ENCODE measurements at regions not wholly inside any gene's neighbourhood (a gene's known extent, or its start where the extent isn't known, plus 50 kb on each side); places are given as distances from the start of the nearest gene placed in this dataset.

DNA sequence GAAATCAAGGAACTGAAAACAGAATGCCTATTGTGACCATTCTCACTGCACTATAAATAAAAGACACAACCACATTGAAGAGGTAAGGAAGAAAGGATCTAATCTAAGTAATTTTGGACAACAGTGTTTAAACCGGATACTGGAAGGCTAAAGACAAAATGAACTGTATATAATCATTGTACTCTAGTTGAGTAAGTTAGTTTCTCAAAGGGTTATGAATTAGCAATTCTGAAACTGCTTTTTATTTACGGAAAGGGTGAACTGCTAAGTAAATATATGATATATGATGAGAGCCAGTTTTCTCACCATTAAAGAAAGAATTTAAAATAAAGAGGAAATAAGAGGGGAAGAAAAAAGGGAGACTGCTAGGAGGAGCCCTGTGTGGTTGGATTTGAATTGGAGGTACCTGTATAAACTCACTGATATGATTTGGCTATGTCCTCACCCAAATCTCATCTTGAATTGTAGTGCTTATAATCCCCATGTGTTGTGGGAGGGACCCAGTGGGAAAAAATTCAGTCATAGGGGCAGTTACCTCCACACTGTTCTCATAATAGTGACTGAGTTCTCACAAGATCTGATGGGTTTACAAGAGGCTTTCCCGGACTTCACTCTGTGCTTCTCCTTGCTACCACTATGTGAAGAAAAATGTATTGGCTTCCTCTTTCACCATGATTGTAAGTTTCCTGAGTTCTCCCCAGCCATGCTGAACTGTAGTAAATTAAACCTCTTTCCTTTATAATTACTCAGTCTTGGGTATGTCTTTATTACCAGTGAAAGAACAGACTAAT is 607.7 kb downstream of the PYDC2 start:
- peak overlapping the region; percentile 51 for H2AFZ ChIP-seq (ENCODE audit: low read depth, low read length)
- H3K79me2 ChIP-seq (ENCODE audit: low read length): no peaks in the 10 kb centered on the region
- no peaks in the 10 kb centered on the region for H4K20me1 ChIP-seq (ENCODE audit: insufficient read depth, low read length)
- peak overlapping the region; percentile 68 for H3K27ac ChIP-seq (ENCODE audit: low read length)
- peak overlapping the region; percentile 18; the same call in 1 of the 2 replicates for H3K9ac ChIP-seq (ENCODE audit: low read length)
- H3K4me3 ChIP-seq (ENCODE audit: low read length): no peak overlapping the region
- H3K9me3 ChIP-seq (ENCODE audit: insufficient read depth, low read length): no peaks in the 10 kb centered on the region
- H3K4me2 ChIP-seq (ENCODE audit: low read length): peak overlapping the region; percentile 50
- H3K4me1 ChIP-seq (ENCODE audit: low read length): peaks cover 24% of the 10 kb centered on the region
- H3K27me3 ChIP-seq (ENCODE audit: low read depth, low read length): no peaks in the 10 kb centered on the region
- H3K36me3 ChIP-seq (replicated peaks; ENCODE audit: low read depth, low read length): no peaks in the 10 kb centered on the region
- TF ChIP-seq, protein P1, sequence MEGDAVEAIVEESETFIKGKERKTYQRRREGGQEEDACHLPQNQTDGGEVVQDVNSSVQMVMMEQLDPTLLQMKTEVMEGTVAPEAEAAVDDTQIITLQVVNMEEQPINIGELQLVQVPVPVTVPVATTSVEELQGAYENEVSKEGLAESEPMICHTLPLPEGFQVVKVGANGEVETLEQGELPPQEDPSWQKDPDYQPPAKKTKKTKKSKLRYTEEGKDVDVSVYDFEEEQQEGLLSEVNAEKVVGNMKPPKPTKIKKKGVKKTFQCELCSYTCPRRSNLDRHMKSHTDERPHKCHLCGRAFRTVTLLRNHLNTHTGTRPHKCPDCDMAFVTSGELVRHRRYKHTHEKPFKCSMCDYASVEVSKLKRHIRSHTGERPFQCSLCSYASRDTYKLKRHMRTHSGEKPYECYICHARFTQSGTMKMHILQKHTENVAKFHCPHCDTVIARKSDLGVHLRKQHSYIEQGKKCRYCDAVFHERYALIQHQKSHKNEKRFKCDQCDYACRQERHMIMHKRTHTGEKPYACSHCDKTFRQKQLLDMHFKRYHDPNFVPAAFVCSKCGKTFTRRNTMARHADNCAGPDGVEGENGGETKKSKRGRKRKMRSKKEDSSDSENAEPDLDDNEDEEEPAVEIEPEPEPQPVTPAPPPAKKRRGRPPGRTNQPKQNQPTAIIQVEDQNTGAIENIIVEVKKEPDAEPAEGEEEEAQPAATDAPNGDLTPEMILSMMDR (IDR thresholded peaks at IDR 0.05; ENCODE audit: low read depth, low read length): no peak

DNA sequence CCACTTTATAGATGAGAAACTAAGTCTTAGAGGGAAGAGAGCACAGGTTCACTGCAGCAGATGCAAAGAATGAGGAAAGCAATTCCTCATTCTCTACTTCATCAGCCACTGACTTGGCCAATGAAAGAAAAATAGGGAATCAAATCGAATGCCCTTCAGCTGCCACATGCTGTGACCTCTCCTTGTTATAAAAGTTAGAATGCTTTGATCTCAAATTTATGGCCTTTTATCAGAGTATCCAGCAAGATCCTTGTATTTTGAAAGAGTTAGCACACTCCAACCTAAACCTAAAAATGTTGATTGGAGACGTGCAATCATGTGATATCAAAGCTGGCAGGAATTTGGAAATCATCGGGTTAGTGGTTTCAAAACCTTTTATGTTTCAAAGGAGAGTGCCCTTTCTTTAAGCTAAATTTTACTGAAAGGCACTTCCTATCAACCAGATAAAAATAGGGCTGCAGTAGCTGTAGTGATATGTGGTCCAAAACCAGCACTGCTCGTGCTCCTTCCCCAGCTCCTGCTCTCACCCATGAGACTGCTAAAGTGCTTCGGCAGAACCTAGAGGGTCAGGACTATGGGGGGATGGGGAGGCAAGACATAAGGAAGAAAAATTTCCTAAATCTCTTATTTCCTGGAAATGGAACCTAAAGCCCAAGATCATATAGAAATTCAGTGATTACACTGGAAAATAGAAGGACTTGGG is 617.0 kb downstream of the PYDC2 start:
- Histone ChIP-seq H3K27ac (ENCODE audit: low read length) (no peak overlapping the region), H3K4me3 (ENCODE audit: low read length) (no peak overlapping the region), H4K20me1 (ENCODE audit: insufficient read depth, low read length) (no peaks in the 10 kb centered on the region), H3K36me3 (replicated peaks; ENCODE audit: low read depth, low read length) (no peaks in the 10 kb centered on the region), H3K4me2 (ENCODE audit: low read length) (no peak overlapping the region), H3K79me2 (ENCODE audit: low read length) (no peaks in the 10 kb centered on the region), H3K4me1 (ENCODE audit: low read length) (peaks cover 15% of the 10 kb centered on the region), H3K27me3 (ENCODE audit: low read depth, low read length) (no peaks in the 10 kb centered on the region), H2AFZ (ENCODE audit: low read depth, low read length) (no peak overlapping the region), H3K9ac (ENCODE audit: low read length) (no peak overlapping the region), H3K9me3 (ENCODE audit: insufficient read depth, low read length) (no peaks in the 10 kb centered on the region)
- no peak for TF ChIP-seq EZH2phosphoT487 (IDR thresholded peaks at IDR 0.05; ENCODE audit: low read depth)
- TF ChIP-seq, protein P1 (IDR thresholded peaks at IDR 0.05; ENCODE audit: low read depth, low read length): no peak

DNA sequence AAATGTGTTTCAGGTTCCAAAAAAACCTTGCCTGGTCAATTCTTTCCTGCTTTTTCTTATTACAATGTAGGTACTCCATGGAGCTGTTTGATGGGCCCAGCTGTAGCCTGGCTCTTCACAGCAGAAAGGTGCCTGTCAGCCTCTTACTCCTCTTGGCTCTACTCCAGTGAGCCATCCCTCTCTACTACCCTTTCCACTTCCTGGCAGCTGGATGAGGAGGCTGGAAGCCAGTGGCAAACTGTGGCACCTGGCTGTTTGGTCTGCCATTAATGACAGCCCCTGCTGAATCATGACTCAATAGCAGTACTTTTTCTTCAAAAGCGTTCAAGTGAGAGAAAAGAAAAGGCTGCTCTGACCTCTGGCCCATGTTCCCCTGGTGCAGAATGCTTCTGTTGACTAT is 618.1 kb downstream of the PYDC2 start:
- no peaks in the 10 kb centered on the region for H3K79me2 ChIP-seq (ENCODE audit: low read length)
- no peak overlapping the region for H3K4me3 ChIP-seq (ENCODE audit: low read length)
- no peak overlapping the region for H2AFZ ChIP-seq (ENCODE audit: low read depth, low read length)
- no peaks in the 10 kb centered on the region for H3K36me3 ChIP-seq (replicated peaks; ENCODE audit: low read depth, low read length)
- no peak overlapping the region for H3K27ac ChIP-seq (ENCODE audit: low read length)
- H3K4me2 ChIP-seq (ENCODE audit: low read length): no peak overlapping the region
- H3K9me3 ChIP-seq (ENCODE audit: insufficient read depth, low read length): no peaks in the 10 kb centered on the region
- H3K9ac ChIP-seq (ENCODE audit: low read length): no peak overlapping the region
- TF ChIP-seq, protein P1 (IDR thresholded peaks at IDR 0.05; ENCODE audit: low read depth, low read length): no peak
- no peak for TF ChIP-seq EZH2phosphoT487 (IDR thresholded peaks at IDR 0.05; ENCODE audit: low read depth)
- peaks cover 21% of the 10 kb centered on the region for H3K4me1 ChIP-seq (ENCODE audit: low read length)
- H4K20me1 ChIP-seq (ENCODE audit: insufficient read depth, low read length): no peaks in the 10 kb centered on the region
- no peaks in the 10 kb centered on the region for H3K27me3 ChIP-seq (ENCODE audit: low read depth, low read length)

DNA sequence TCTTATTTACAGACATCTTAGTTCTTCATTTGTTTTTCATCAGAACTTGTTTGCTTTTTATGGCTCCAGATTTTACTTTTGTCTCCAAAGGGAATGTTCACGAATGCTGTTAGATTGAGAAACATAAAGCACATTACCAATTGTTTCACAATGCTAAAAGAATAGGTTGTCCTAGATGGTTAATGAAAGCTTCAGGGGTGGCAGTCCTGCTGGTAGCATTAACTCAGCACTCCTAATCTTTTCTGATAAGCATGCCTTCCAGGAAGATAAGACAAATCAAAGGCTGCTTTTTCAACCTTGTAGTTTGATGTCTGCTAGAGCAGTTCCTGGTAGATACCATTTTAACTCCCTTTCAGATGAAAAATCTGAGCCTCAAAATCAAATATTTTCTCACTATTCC is 619.4 kb downstream of the PYDC2 start:
- Histone ChIP-seq H3K36me3 (replicated peaks; ENCODE audit: low read depth, low read length) (no peaks in the 10 kb centered on the region), H3K4me1 (ENCODE audit: low read length) (peaks cover 21% of the 10 kb centered on the region), H3K27me3 (ENCODE audit: low read depth, low read length) (no peaks in the 10 kb centered on the region), H3K9me3 (ENCODE audit: insufficient read depth, low read length) (no peaks in the 10 kb centered on the region), H3K27ac (ENCODE audit: low read length) (no peak overlapping the region), H2AFZ (ENCODE audit: low read depth, low read length) (no peak overlapping the region), H3K79me2 (ENCODE audit: low read length) (no peaks in the 10 kb centered on the region), H3K4me3 (ENCODE audit: low read length) (no peak overlapping the region), H4K20me1 (ENCODE audit: insufficient read depth, low read length) (no peaks in the 10 kb centered on the region), H3K4me2 (ENCODE audit: low read length) (no peak overlapping the region), H3K9ac (ENCODE audit: low read length) (no peak overlapping the region)
- TF ChIP-seq, protein P1 (IDR thresholded peaks at IDR 0.05; ENCODE audit: low read depth, low read length): no peak
- TF ChIP-seq EZH2phosphoT487 (IDR thresholded peaks at IDR 0.05; ENCODE audit: low read depth): no peak

Data from OCI-LY3 (cell line).